Mesothelial cell of epicardium (in vitro differentiated cells): ENCODE measurements at regions not wholly inside any gene's neighbourhood (a gene's known extent, or its start where the extent isn't known, plus 50 kb on each side); places are given as distances from the start of the nearest gene placed in this dataset.

ENCODE experiments used
- DNase-seq, 2 experiments: peaks; one replicate each; pipeline ENCODE4 v3.0.0; 2021; ENCODE audit warnings: low spot score in 2 of 2; ENCODE audit not compliant: unreplicated experiment in 2 of 2
- H3K27ac Mint-ChIP-seq: 2 replicates; pipeline ENCODE4 v1.8.0; 2021; ENCODE audit warnings: mixed read lengths
- H3K27me3 Mint-ChIP-seq: 2 replicates; pipeline ENCODE4 v1.8.0; 2021; ENCODE audit warnings: low read depth, mixed read lengths
- H3K36me3 Mint-ChIP-seq: 2 replicates; pipeline ENCODE4 v1.8.0; 2021; ENCODE audit warnings: mixed read lengths
- H3K4me1 Mint-ChIP-seq: 2 replicates; pipeline ENCODE4 v1.8.0; 2021; ENCODE audit warnings: mixed read lengths
- H3K4me3 Mint-ChIP-seq: 2 replicates; pipeline ENCODE4 v1.8.0; 2021; ENCODE audit warnings: mild to moderate bottlenecking, moderate library complexity, mixed read lengths
- H3K9me3 Mint-ChIP-seq: 2 replicates; pipeline ENCODE4 v1.8.0; 2021; ENCODE audit warnings: mixed read lengths
- CTCF ChIP-seq: fragments of 200-600 bp; sonication (generic); IDR thresholded peaks from one replicate; pipeline ENCODE4 v1.5.0; 2021; ENCODE audit warnings: antibody characterized with exemption; ENCODE audit not compliant: unreplicated experiment

GRCh38 chr21:23039846-23040245, 2041.6 kb downstream of the NCAM2 start:
- DNase-seq: no peak
- Mint-ChIP-seq H3K27me3 (peaks cover 2% of the 10 kb centered on the region), H3K4me3 (no peak overlapping the region), H3K36me3 (no peaks in the 10 kb centered on the region), H3K4me1 (no peaks in the 10 kb centered on the region), H3K9me3 (no peaks in the 10 kb centered on the region), H3K27ac (no peak overlapping the region)
- no peak for TF ChIP-seq CTCF

GRCh38 chr21:23045955-23046354, 2047.7 kb downstream of the NCAM2 start:
- Mint-ChIP-seq H3K36me3 (no peaks in the 10 kb centered on the region), H3K27me3 (peaks cover 2% of the 10 kb centered on the region), H3K9me3 (no peaks in the 10 kb centered on the region), H3K27ac (no peak overlapping the region), H3K4me1 (no peaks in the 10 kb centered on the region), H3K4me3 (no peak overlapping the region)
- DNase-seq: no peak
- no peak for TF ChIP-seq CTCF

GRCh38 chr21:23067672-23068071, 2069.5 kb downstream of the NCAM2 start:
- Mint-ChIP-seq H3K4me3 (no peak overlapping the region), H3K27me3 (no peaks in the 10 kb centered on the region), H3K27ac (no peak overlapping the region), H3K36me3 (no peaks in the 10 kb centered on the region), H3K9me3 (peaks cover 8% of the 10 kb centered on the region), H3K4me1 (no peaks in the 10 kb centered on the region)
- DNase-seq: no peak
- no peak for TF ChIP-seq CTCF

GRCh38 chr21:23083242-23083641, 2085.0 kb downstream of the NCAM2 start:
- H3K9me3 Mint-ChIP-seq: peaks cover 41% of the 10 kb centered on the region
- H3K4me3 Mint-ChIP-seq: no peak overlapping the region
- H3K4me1 Mint-ChIP-seq: no peaks in the 10 kb centered on the region
- no peak for TF ChIP-seq CTCF
- H3K27ac Mint-ChIP-seq: no peak overlapping the region
- no peak for DNase-seq
- H3K27me3 Mint-ChIP-seq: no peaks in the 10 kb centered on the region
- H3K36me3 Mint-ChIP-seq: no peaks in the 10 kb centered on the region

- Mint-ChIP-seq H3K27ac (no peak overlapping the region), H3K27me3 (no peaks in the 10 kb centered on the region), H3K4me1 (no peaks in the 10 kb centered on the region), H3K36me3 (no peaks in the 10 kb centered on the region), H3K9me3 (peaks cover 31% of the 10 kb centered on the region), H3K4me3 (no peak overlapping the region)
- DNase-seq: no peak
- TF ChIP-seq CTCF: no peak
These were observed 2095.1 kb downstream of the NCAM2 start for GRCh38 chr21:23093259-23093658.

GRCh38 chr21:23099185-23099584, 2101.0 kb downstream of the NCAM2 start:
- no peaks in the 10 kb centered on the region for H3K36me3 Mint-ChIP-seq

More at GRCh38 chr21:23099185-23099584, 2101.0 kb downstream of the NCAM2 start:
- Mint-ChIP-seq H3K27me3 (no peaks in the 10 kb centered on the region), H3K4me3 (no peak overlapping the region), H3K4me1 (no peaks in the 10 kb centered on the region), H3K27ac (no peak overlapping the region), H3K9me3 (peaks cover 31% of the 10 kb centered on the region)
- no peak for DNase-seq
- no peak for TF ChIP-seq CTCF
